Gastrocnemius medialis (tissue), 4 donors: ENCODE measurements at regions not wholly inside any gene's neighbourhood (a gene's known extent, or its start where the extent isn't known, plus 50 kb on each side); places are given as distances from the start of the nearest gene placed in this dataset.

Experiments
- POLR2A ChIP-seq, 2 donors: fragments of 450-650 bp; IDR thresholded peaks; one replicate each; pipeline ENCODE4 v1.6.1; 2017; ENCODE audit warnings: antibody characterized with exemption in 2 of 2, mild to moderate bottlenecking in 2 of 2, moderate library complexity in 2 of 2
- TF ChIP-seq, protein P1 (sequence below), 5 experiments: fragments of 450-650 bp in 3 of 5; fragments of 200-600 bp in 2 of 5; sonication (generic) in 2 of 5; IDR thresholded peaks in 4 of 5; conservative IDR thresholded peaks in 1 of 5; 1 replicate in 4 of 5; 2 replicates in 1 of 5; pipeline ENCODE4 v1.5.1; 2016 to 2019; ENCODE audit warnings: antibody characterized with exemption in 5 of 5, mild to moderate bottlenecking in 3 of 5, moderate library complexity in 3 of 5

GRCh38 chr7:41161041-41161587, 541.8 kb downstream of the INHBA start:
- TF ChIP-seq, protein P1, sequence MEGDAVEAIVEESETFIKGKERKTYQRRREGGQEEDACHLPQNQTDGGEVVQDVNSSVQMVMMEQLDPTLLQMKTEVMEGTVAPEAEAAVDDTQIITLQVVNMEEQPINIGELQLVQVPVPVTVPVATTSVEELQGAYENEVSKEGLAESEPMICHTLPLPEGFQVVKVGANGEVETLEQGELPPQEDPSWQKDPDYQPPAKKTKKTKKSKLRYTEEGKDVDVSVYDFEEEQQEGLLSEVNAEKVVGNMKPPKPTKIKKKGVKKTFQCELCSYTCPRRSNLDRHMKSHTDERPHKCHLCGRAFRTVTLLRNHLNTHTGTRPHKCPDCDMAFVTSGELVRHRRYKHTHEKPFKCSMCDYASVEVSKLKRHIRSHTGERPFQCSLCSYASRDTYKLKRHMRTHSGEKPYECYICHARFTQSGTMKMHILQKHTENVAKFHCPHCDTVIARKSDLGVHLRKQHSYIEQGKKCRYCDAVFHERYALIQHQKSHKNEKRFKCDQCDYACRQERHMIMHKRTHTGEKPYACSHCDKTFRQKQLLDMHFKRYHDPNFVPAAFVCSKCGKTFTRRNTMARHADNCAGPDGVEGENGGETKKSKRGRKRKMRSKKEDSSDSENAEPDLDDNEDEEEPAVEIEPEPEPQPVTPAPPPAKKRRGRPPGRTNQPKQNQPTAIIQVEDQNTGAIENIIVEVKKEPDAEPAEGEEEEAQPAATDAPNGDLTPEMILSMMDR (IDR thresholded peaks at IDR 0.05 in 4 of 5, conservative IDR thresholded peaks at IDR 0.05 in 1 of 5), result no peak
- TF ChIP-seq POLR2A (IDR thresholded peaks at IDR 0.05), result no peak
